Activated CD4-positive, alpha-beta T cell treated with anti-CD3 and anti-CD28 coated beads, Interleukin-10, Interleukin-2, amounts not matched to agents 100 ng/mL and 50 ng/mL, durations not matched to agents 16 hours and 8 hours (primary cell): ENCODE measurements at regions not wholly inside any gene's neighbourhood (a gene's known extent, or its start where the extent isn't known, plus 50 kb on each side); places are given as distances from the start of the nearest gene placed in this dataset.

ENCODE experiments used
- DNase-seq: peaks from one replicate; pipeline ENCODE4 v3.0.0-alpha.2; 2020

DNA sequence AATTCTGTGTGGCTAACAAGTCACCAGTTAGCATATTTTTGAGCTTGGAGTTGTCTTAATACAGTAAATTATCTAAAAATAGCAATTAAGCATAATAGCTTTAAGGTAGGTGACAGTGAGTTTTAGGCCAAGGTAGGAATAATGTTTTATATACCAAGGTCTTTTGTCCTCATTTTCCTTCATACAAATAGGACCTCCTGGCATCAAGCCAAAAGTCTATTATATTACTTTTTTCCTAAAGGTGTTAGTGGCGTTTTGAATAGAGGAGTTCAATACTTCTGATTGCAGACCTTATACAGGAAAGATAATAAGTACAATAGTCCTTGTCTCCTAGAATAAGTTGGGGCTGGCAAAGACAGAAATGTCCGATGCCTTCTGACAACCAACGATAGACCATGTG lies 2277.7 kb downstream of the TP53TG3F start:
- no peak for DNase-seq

DNA sequence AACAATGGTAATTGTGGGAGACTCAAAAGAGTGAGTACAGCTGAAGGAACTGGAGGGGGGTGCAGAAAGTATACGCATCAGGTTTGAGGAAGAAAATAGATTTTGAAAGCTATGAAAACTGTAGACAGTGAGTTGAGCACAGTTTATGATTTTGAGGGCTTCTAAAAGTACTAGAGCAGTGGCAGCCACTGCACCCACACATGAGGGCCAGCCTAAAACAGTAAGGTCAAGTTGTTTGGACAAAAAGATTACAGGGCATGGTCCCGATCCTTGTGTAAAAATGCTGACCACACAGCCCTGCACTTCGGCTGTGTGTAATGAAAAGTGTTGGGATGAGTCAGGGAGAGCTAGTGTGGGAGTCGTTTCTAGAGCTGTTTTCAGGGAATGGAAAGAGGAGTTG lies 2282.1 kb downstream of the TP53TG3F start:
- no peak for DNase-seq

GRCh38 chr16:35743101-35743692 lies 2283.8 kb downstream of the TP53TG3F start:
- DNase-seq = no peak

GRCh38 chr16:35744084-35744483 lies 2284.7 kb downstream of the TP53TG3F start:
- DNase-seq = no peak

DNA sequence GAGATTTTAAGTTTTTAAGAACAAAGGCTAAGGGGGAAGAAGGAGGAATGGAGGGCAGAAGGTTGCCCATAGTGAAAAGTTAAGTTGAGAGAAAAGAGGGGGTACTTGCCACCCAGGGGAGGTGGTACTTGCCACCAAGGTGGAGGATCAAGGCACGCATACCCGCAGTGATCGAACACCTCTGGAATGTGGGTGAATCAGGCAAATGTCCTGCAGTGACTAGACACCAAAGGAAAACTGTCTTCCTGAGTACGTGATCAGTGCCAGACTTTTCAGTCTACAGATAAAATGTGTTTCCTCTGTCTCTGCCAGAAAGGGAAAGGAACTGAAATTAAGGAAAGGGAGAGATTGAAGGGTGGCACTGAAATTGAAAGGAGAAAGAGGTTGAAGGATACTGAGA lies 2285.3 kb downstream of the TP53TG3F start:
- DNase-seq = no peak

GRCh38 chr16:35745191-35745590 lies 2285.8 kb downstream of the TP53TG3F start:
- DNase-seq = no peak

DNA sequence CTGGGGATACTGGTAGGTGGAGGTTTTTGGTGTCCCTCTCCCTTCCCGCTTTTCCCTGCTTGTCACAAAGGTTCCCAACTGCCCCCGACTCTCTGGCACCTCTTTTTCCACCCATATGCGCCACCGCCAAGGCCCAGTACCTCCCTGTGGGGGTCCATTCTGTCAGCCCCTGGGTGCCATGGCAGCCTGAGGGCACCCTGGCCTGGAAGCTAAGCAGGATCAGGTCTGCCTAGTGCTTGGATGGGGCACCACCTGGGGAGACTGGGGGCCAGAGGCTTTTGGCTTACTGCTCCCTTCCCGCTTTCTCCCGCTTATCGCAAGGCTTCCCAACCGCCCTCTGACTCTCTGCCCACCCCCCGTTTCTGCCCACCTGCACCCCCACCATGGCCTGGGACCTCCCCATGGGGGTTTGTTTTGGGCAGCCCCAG lies 2286.4 kb downstream of the TP53TG3F start:
- no peak for DNase-seq

DNA sequence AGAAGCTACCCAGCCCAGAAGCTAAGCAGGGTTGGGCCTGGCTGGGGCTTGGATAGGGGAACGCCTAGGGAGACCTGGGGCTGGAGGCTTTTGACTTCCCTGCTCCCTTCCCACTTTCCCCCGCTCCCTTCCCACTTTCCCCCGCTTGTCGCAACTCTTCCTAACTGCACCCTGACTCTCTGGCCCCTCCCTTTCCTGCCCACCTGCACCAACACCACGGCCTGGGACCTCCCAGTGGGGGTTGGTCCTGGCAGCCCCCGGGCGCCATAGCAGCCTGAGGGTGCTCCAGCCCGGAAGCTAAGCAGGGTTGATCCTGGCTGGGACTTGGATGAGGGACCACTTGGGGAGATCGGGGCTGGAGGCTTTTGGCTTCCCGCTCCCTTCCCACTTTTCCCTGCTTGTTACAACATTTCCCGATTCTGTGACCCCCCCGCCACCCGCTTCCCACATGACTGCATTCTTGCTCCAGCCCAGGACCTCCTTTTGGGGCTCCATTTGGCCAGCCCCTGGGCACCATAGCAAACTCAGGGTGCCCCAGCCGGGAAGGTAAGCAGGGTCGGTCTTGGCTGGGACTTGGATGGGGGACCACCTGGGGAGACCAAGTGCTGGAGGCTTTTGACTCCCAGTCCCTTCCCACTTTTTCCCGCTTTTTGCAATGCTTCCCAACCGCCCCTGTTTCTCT lies 2287.0 kb downstream of the TP53TG3F start:
- no peak for DNase-seq

DNA sequence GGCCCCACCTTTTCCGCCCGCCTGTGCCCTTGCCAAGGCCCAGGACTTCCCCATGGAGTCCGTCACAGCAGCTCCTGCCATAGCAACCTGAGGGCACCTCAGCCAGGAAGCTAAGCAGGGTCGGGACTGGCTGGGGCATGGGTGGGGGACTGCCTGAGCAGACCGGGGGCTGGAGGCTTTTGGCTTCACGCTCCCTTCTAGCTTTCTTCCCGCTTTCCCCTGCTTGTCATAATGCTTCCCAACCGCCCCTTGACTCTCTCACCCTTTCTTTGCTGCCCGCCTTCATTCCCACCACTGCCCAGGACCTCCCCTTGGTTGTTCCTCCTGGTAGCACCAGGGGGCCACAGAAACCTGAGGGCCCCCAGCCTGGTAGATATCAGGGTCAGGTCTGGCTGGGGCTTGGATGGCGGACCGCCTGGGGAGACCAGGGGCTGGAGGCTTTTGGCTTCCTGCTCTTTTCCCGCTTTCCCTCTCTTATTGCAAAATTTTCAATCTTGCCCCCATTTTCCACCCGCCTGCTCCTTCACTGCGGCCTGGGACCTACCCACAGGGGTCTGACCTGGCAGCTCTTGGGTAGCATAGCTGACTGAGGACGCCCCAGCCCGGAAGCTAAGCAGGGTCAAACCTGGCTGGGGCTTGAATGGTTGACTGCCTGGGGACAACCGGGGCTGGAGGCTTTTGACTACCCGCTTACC lies 2287.7 kb downstream of the TP53TG3F start:
- DNase-seq = no peak

DNA sequence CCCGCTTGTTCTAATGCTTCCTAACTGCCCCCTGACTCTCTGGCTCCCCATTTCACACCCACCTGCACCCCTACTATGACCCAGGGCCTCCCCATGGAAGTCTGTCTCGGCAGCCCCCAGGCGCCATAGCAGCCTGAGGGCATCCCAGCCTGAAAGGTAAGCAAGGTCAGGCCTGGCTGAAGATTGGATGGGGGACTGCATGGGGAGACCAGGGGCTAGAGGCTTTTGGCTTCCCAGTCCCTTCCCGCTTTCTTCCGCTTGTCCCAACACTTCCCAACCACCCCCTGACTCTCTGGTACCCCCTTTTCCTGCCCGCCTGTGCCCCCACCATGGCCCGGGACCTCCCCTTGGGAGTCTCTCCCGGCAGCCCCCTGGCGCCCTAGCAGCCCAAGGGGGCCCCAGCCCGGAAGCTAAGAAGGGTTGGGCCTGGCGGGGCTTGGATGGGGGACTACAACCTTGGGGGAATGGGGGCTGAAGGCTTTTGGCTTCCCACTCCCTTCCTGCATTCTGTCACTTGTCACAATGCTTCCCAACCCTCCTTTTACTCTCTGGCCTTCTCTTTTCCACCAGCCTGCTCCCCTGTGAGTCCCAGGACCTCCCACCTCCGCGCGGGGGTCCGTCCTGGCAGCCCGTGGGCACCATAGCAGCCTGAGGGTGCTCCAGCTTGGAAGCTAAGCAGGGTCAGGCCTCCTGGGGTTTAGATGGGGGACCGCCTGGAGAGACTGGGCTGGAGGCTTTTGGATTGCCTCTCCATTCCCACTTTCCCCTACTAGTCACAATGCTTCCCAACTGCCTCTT lies 2288.4 kb downstream of the TP53TG3F start:
- DNase-seq = no peak

DNA sequence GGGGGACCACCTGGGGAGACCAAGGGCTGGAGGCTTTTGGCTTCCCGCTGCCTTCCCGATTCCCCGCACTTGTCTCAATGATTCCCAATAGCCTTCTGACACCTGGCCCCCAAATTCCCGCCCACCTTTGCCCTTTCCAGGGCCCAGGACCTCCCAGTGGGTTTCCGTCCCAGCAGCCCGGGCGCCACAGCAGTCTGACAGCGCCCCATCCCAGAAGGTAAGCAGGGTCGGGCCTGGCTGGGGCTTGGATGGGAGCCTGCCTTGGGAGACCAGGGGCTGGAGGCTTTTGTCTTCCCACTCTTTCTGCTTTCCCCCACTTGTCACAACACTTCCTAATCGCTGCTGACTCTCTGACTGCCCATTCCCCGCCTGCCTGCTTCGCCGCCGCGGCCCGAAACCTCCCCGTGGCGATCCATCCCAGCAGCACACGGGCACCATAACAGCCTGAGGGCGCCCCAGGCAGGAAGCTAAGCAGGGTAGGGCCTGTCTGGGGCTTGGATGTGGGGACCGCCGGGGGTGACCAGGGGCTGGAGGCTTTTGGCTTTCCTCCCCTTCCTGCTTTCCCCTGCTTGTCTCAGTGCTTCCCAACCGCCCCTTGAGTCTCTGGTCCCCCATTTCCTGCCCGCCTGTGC lies 2289.3 kb downstream of the TP53TG3F start:
- no peak for DNase-seq

DNA sequence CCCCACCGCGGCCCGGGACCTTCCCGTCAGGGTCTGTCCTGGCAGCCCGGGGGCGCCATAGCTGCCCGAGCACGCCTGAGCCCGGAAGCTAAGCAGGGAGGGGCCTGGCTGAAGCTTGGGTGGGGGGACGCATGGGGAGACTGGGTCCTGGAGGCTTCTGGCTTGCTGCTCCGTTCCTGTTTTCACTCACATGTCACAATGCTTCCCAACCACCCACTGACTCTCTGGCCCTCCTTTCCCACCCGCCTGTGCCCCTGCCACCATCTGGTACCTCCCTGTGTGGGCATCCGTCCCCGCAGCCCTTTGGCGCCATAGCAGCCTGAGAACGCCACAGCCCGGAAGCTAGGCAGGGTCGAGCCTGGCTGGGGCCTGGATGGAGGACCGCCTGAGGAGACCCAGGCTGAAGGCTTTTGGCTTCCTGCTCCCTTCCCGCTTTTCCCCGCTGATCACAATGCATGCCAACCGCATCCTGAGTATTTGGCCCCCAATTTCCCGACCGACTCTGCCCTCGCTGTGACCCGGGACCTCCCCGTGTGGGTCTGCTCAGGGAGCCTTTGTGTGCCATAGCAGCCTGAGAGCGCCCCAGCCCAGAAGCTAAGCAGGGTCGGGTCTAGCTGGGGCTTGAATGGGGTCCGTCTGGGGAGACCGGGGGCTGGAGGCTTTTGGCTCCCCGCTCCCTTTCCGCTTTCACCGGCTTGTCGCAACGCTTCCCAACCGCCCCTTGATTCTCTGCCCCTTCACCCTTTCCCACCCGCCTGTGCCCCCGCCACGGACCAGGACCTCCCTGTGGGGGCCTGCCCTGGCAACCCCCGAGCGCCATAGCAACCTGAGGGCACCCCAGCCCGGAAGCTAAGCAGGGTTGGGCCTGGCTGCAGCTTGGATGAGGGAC lies 2290.1 kb downstream of the TP53TG3F start:
- no peak for DNase-seq

DNA sequence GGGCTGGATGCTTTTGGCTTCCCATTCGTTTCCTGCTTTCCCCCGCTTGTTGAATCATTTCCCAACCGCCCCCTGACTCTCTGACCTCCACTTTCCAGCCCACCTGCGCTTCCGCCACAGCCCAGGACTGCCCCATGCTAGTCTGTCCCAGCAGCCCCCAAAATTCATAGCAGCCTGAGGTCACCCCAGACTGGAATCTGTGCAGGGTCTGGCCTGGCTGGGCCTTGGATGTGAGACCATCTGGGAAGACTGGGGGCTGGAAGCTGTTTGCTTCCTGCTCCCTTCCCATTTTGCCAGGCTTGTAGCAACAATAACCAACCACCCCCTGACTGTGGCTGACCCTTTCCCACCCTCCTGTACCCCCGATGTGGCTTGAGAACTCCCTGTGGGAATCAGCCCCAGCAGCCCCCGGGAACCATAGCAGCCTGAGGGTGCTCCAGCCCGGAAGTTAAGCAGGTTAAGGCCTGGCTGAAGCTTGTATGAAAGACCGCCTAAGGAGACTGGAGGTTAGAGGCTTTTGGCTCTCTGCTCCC lies 2290.8 kb downstream of the TP53TG3F start:
- no peak for DNase-seq

DNA sequence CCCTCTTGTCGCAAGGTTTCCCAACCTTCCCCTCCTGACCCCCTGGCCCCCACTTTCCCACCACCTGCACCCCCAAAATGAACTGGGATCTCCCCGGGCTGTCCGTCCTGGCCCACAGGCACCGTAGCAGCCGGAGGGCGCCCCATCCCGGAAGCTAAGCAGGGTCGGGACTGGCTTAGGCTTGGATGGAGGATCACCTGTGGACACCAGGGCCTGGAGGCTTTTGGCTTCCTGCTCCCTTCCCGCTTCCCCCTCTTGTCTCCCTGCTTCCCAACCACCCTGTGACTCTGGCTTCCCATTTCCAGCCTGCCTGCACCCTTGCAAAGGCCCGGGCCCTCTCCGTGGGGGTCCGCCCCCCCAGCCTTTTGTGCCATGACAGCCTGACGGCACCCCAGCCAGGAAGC lies 2291.3 kb downstream of the TP53TG3F start:
- no peak for DNase-seq

GRCh38 chr16:35751191-35751941 lies 2292.0 kb downstream of the TP53TG3F start:
- no peak for DNase-seq

DNA sequence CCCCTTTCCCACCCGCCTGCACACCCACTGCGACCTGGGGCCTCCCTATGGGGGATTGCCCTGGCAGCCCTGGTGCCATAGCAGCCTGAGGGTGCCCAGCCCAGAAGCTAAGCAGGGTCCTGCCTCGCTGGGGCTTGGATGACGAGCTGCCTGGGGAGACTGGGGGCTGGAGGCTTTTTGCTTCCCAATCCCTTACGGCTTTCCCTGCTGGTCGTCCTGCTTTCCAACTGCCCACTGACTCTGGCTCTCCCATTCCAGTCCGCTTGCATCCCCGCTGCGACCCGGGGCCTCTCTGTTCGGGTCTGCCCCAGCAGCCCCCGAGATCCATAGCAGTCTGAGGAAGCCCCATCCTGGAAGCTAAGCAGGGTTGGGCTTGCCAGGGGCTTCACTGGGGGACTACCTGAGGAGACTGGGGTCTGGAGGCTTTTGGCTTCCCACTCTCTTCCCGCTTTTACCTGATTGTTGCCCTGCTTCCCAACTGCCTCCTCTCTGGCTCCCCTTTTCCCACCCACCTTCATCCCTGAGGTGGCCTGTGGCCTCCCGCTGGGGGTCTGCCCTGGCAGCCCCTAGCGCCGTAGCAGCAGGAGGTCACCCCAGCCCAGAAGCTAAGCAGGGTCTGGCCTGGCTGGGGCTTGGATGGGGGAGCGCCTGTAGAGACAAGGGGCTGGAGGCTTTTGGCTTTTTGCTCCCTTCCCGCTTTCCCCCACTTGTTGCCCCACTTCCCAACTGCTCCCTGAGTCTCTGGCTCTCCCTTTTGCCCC lies 2292.8 kb downstream of the TP53TG3F start:
- DNase-seq = no peak

GRCh38 chr16:35752773-35753558 lies 2293.6 kb downstream of the TP53TG3F start:
- DNase-seq = no peak

GRCh38 chr16:35753559-35754390 lies 2294.4 kb downstream of the TP53TG3F start:
- no peak for DNase-seq
